ENCODE measurements at regions not wholly inside any gene's neighbourhood (a gene's known extent, or its start where the extent isn't known, plus 50 kb on each side); places are given as distances from the start of the nearest gene placed in this dataset.

DNA sequence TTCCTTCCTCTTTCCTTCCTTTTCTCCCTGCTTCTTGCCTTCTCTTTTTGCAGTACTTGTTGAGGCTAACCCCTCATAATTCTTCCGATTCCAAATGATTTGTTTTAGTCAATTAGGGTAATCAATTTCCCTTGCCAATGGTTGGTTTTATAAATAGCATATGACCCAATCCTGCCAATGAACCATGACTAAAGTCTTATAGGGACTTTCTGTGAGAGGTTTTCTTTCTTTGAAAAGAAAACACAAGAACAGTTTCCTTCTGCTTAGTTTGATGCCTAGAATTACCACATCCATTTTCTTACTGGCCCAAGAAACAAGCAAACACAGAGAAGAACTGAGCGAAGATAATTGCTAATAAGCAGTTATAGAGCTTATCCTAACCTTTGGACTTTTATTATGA lies 292.5 kb upstream of the SATB1 start:
- peaks cover 5 to 6% of the 10 kb centered on the region in 2 donors for H3K9me3 Mint-ChIP-seq

DNA sequence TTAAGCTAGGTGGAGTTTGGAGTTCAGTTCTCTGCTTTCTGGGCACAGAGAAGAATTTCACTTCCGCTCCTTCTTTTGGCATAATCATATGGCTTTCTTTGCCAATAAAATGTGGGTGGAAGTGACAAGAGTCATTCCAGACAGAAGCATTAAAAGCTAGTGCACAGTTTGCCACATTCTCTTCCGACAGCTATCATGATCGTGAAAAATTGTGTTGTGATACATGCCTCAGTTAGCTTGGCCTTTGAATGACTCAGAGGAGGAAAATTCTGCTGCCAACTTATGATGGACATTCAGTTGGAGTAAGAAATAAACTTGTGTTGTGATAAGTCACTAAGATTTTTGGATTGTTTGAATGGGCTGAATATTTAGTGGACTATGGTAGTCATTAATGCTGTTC lies 291.7 kb upstream of the SATB1 start:
- Mint-ChIP-seq H3K27ac (peak overlapping the region; percentile 77 to 79), H3K27me3 (ENCODE audit: low read depth in 2 of 2) (no peaks in the 10 kb centered on the region), H3K9me3 (peaks cover 5 to 6% of the 10 kb centered on the region in 2 donors), H3K4me1 (peaks cover 63 to 65% of the 10 kb centered on the region in 2 donors), H3K36me3 (peaks cover 21% of the 10 kb centered on the region), H3K4me3 (peak overlapping the region; percentile 28)
- no peak overlapping the region for H3K4me3 ChIP-seq (ENCODE audit: low read length)
- no peak overlapping the region for H3K27ac ChIP-seq (ENCODE audit: low read length)
- ATAC-seq (no peak), DNase-seq (no peak)
- H3K36me3 ChIP-seq (ENCODE audit: control insufficient read depth, insufficient read depth, low read length), result no peaks in the 10 kb centered on the region
- H3K4me1 ChIP-seq (ENCODE audit: control insufficient read depth, insufficient read depth, low read length), result peaks cover 15% of the 10 kb centered on the region
- 98% methylated on average over 3 of the region's 3 CpGs for WGBS (ENCODE audit: insufficient coverage)
- TF ChIP-seq, protein P1, sequence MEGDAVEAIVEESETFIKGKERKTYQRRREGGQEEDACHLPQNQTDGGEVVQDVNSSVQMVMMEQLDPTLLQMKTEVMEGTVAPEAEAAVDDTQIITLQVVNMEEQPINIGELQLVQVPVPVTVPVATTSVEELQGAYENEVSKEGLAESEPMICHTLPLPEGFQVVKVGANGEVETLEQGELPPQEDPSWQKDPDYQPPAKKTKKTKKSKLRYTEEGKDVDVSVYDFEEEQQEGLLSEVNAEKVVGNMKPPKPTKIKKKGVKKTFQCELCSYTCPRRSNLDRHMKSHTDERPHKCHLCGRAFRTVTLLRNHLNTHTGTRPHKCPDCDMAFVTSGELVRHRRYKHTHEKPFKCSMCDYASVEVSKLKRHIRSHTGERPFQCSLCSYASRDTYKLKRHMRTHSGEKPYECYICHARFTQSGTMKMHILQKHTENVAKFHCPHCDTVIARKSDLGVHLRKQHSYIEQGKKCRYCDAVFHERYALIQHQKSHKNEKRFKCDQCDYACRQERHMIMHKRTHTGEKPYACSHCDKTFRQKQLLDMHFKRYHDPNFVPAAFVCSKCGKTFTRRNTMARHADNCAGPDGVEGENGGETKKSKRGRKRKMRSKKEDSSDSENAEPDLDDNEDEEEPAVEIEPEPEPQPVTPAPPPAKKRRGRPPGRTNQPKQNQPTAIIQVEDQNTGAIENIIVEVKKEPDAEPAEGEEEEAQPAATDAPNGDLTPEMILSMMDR (IDR thresholded peaks at IDR 0.05), result no peak
- H3K27me3 ChIP-seq (ENCODE audit: control insufficient read depth, insufficient read depth, low read length), result no peaks in the 10 kb centered on the region
- intact Hi-C loops (cut with micrococcal nuclease), result no loop called here
- H3K9me3 ChIP-seq (ENCODE audit: control insufficient read depth, insufficient read depth, low read length), result no peaks in the 10 kb centered on the region

More for the DNA sequence above, 292.5 kb upstream of the SATB1 start:
- no peak for ATAC-seq
- Histone ChIP-seq H3K9me3 (ENCODE audit: control insufficient read depth, insufficient read depth, low read length) (no peaks in the 10 kb centered on the region), H3K36me3 (ENCODE audit: control insufficient read depth, insufficient read depth, low read length) (no peaks in the 10 kb centered on the region), H3K4me1 (ENCODE audit: control insufficient read depth, insufficient read depth, low read length) (peaks cover 15% of the 10 kb centered on the region), H3K27me3 (ENCODE audit: control insufficient read depth, insufficient read depth, low read length) (no peaks in the 10 kb centered on the region), H3K4me3 (ENCODE audit: low read length) (no peak overlapping the region), H3K27ac (ENCODE audit: low read length) (peak overlapping the region; percentile 23)
- 80% methylated on average over 1 of the region's 2 CpGs for WGBS (ENCODE audit: insufficient coverage)
- H3K4me1 Mint-ChIP-seq, result peaks cover 56 to 58% of the 10 kb centered on the region in 2 donors
- peak overlapping the region; percentile 48 for H3K4me3 Mint-ChIP-seq
- H3K27ac Mint-ChIP-seq, result peak overlapping the region; percentile 9 to 79
- no peak for DNase-seq
- intact Hi-C loops (cut with micrococcal nuclease), result no loop called here
- H3K27me3 Mint-ChIP-seq (ENCODE audit: low read depth in 2 of 2), result no peaks in the 10 kb centered on the region
- TF ChIP-seq, protein P1 (IDR thresholded peaks at IDR 0.05), result no peak
- H3K36me3 Mint-ChIP-seq, result peaks cover 21% of the 10 kb centered on the region

DNA sequence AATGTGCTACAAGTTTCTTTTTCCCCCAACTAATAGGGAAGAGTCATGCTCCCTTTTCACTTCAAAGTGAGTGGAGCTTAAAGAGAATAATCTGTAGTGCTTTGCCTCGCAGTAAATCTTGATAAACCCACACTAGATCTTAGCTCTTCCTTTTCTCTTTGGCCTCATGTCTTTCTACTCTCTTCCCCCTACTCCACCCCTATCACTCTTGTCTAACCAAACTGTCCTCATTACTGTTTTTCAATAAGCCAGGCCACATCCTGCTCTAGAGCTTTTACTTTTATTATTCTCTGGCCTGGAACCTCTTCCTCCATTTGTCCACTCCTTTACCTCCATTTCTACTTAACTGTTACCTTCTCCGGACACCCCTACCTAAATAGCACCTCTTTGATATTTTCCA lies 291.0 kb upstream of the SATB1 start:
- peak overlapping the region; percentile 77 to 79 for H3K27ac Mint-ChIP-seq
- Histone ChIP-seq H3K4me1 (ENCODE audit: control insufficient read depth, insufficient read depth, low read length) (peaks cover 15% of the 10 kb centered on the region), H3K9me3 (ENCODE audit: control insufficient read depth, insufficient read depth, low read length) (no peaks in the 10 kb centered on the region), H3K36me3 (ENCODE audit: control insufficient read depth, insufficient read depth, low read length) (no peaks in the 10 kb centered on the region), H3K27me3 (ENCODE audit: control insufficient read depth, insufficient read depth, low read length) (no peaks in the 10 kb centered on the region), H3K4me3 (ENCODE audit: low read length) (no peak overlapping the region), H3K27ac (ENCODE audit: low read length) (peak overlapping the region; percentile 56)
- no peak for DNase-seq
- peaks cover 63 to 65% of the 10 kb centered on the region in 2 donors for H3K4me1 Mint-ChIP-seq
- H3K4me3 Mint-ChIP-seq, result peak overlapping the region; percentile 59
- WGBS (ENCODE audit: insufficient coverage), result 53% methylated on average over 2 of the region's 2 CpGs
- TF ChIP-seq, protein P1 (IDR thresholded peaks at IDR 0.05), result no peak
- peaks cover 21% of the 10 kb centered on the region for H3K36me3 Mint-ChIP-seq
- intact Hi-C loops (cut with micrococcal nuclease), result no loop called here
- peak; percentile 34 to 71 (median 66) for ATAC-seq
- H3K9me3 Mint-ChIP-seq, result peaks cover 5 to 6% of the 10 kb centered on the region in 2 donors
- H3K27me3 Mint-ChIP-seq (ENCODE audit: low read depth in 2 of 2), result no peaks in the 10 kb centered on the region

DNA sequence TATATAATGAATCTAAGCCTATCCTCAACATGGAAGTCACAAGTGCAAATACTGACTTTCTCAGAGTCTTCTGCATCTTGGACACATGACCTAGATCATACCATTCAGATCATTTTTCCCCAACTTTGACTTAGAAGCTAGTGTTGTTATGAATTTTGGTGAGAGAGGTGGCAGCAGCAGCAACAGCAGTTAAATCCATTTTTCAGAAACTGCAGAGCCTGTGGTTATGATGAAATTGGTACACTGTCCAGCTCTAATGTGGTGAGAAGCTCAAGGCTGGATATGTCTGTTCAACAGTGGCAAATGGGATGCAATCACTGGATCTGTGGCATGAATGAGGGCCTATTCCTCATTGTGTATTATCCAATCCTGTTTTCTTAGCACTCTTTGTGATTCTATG lies 290.1 kb upstream of the SATB1 start:
- H3K27ac ChIP-seq (ENCODE audit: low read length), result peak overlapping the region; percentile 56
- no peak for ATAC-seq

More for the DNA sequence above, 290.1 kb upstream of the SATB1 start:
- peaks cover 63 to 65% of the 10 kb centered on the region in 2 donors for H3K4me1 Mint-ChIP-seq
- peaks cover 5 to 6% of the 10 kb centered on the region in 2 donors for H3K9me3 Mint-ChIP-seq
- H3K4me3 Mint-ChIP-seq, result peak overlapping the region; percentile 59
- H3K27ac Mint-ChIP-seq, result peak overlapping the region; percentile 77 to 79
- H3K27me3 Mint-ChIP-seq (ENCODE audit: low read depth in 2 of 2), result no peaks in the 10 kb centered on the region
- peaks cover 21% of the 10 kb centered on the region for H3K36me3 Mint-ChIP-seq
- Histone ChIP-seq H3K9me3 (ENCODE audit: control insufficient read depth, insufficient read depth, low read length) (no peaks in the 10 kb centered on the region), H3K4me1 (ENCODE audit: control insufficient read depth, insufficient read depth, low read length) (peaks cover 15% of the 10 kb centered on the region), H3K4me3 (ENCODE audit: low read length) (no peak overlapping the region), H3K27me3 (ENCODE audit: control insufficient read depth, insufficient read depth, low read length) (no peaks in the 10 kb centered on the region), H3K36me3 (ENCODE audit: control insufficient read depth, insufficient read depth, low read length) (no peaks in the 10 kb centered on the region)
- DNase-seq, result no peak
- intact Hi-C loops (cut with micrococcal nuclease), result no loop called here
- TF ChIP-seq, protein P1 (IDR thresholded peaks at IDR 0.05), result no peak
